Activated T-cell treated with anti-CD3 and anti-CD28 coated beads for 4 hours (primary cell): ENCODE measurements at regions not wholly inside any gene's neighbourhood (a gene's known extent, or its start where the extent isn't known, plus 50 kb on each side); places are given as distances from the start of the nearest gene placed in this dataset.

ENCODE experiments used
- DNase-seq: peaks from one replicate; pipeline ENCODE4 v3.0.0-alpha.2; 2020

- DNase-seq, result no peak
Observed at GRCh38 chr1:29584362-29584761, 348.0 kb downstream of the PTPRU start.

- DNase-seq, result no peak
Observed at GRCh38 chr1:29583727-29584126, 347.4 kb downstream of the PTPRU start.

GRCh38 chr1:29581256-29581655 is 344.9 kb downstream of the PTPRU start:
- DNase-seq, result no peak

GRCh38 chr1:29579821-29580425 is 343.6 kb downstream of the PTPRU start:
- no peak for DNase-seq

- no peak for DNase-seq
Observed at GRCh38 chr1:29577512-29577911, 341.2 kb downstream of the PTPRU start.

GRCh38 chr1:29576510-29576909 is 340.2 kb downstream of the PTPRU start:
- no peak for DNase-seq

GRCh38 chr1:29575826-29576225 is 339.5 kb downstream of the PTPRU start:
- no peak for DNase-seq

- DNase-seq, result no peak
Observed at GRCh38 chr1:29575277-29575676, 339.0 kb downstream of the PTPRU start.

- DNase-seq, result no peak
Observed at GRCh38 chr1:29574871-29575270, 338.5 kb downstream of the PTPRU start.

GRCh38 chr1:29569971-29570634 is 333.8 kb downstream of the PTPRU start:
- DNase-seq, result no peak

- DNase-seq, result no peak
Observed at GRCh38 chr1:29567257-29567656, 330.9 kb downstream of the PTPRU start.

- no peak for DNase-seq
Observed at GRCh38 chr1:29565490-29565889, 329.2 kb downstream of the PTPRU start.

GRCh38 chr1:29563571-29563970 is 327.2 kb downstream of the PTPRU start:
- no peak for DNase-seq

GRCh38 chr1:29563092-29563491 is 326.8 kb downstream of the PTPRU start:
- no peak for DNase-seq

GRCh38 chr1:29559056-29559455 is 322.7 kb downstream of the PTPRU start:
- no peak for DNase-seq

GRCh38 chr1:29557701-29558600 is 321.6 kb downstream of the PTPRU start:
- DNase-seq, result no peak

GRCh38 chr1:29557066-29557465 is 320.7 kb downstream of the PTPRU start:
- DNase-seq, result no peak

GRCh38 chr1:29556657-29557056 is 320.3 kb downstream of the PTPRU start:
- no peak for DNase-seq

GRCh38 chr1:29555043-29555620 is 318.8 kb downstream of the PTPRU start:
- no peak for DNase-seq

GRCh38 chr1:29554208-29554778 is 318.0 kb downstream of the PTPRU start:
- no peak for DNase-seq

- DNase-seq, result no peak
Observed at GRCh38 chr1:29551123-29551936, 315.0 kb downstream of the PTPRU start.
